ENCODE measurements at regions not wholly inside any gene's neighbourhood (a gene's known extent, or its start where the extent isn't known, plus 50 kb on each side); places are given as distances from the start of the nearest gene placed in this dataset.

- H3K9me3 ChIP-seq (ENCODE audit: low read length): no peaks in the 10 kb centered on the region
- no peak overlapping the region for H3K9ac ChIP-seq (ENCODE audit: low read length)
- no peaks in the 10 kb centered on the region for H3K36me3 ChIP-seq (ENCODE audit: insufficient read depth, low read length)
- H3K4me1 ChIP-seq (ENCODE audit: insufficient read depth, low read length): no peaks in the 10 kb centered on the region
- no peaks in the 10 kb centered on the region for H3K27me3 ChIP-seq (ENCODE audit: control insufficient read depth in 1 of 2, insufficient read depth in 2 of 2, low read length in 2 of 2)
- H3K4me3 ChIP-seq (ENCODE audit: low read depth in 1 of 2, low read length in 2 of 2): no peak overlapping the region
- no peak overlapping the region for H3K27ac ChIP-seq (ENCODE audit: low read depth, low read length)
Measured at GRCh38 chr2:59744436-59744835, 809.0 kb downstream of the BCL11A start.

- Histone ChIP-seq H3K4me3 (ENCODE audit: low read depth in 1 of 2, low read length in 2 of 2) (no peak overlapping the region), H3K9me3 (ENCODE audit: low read length) (no peaks in the 10 kb centered on the region), H3K27ac (ENCODE audit: low read depth, low read length) (no peak overlapping the region), H3K27me3 (ENCODE audit: control insufficient read depth in 1 of 2, insufficient read depth in 2 of 2, low read length in 2 of 2) (no peaks in the 10 kb centered on the region), H3K9ac (ENCODE audit: low read length) (no peak overlapping the region), H3K4me1 (ENCODE audit: insufficient read depth, low read length) (no peaks in the 10 kb centered on the region), H3K36me3 (ENCODE audit: insufficient read depth, low read length) (no peaks in the 10 kb centered on the region)
Measured at GRCh38 chr2:59741840-59742239, 811.6 kb downstream of the BCL11A start.

- Histone ChIP-seq H3K4me3 (ENCODE audit: low read depth in 1 of 2, low read length in 2 of 2) (no peak overlapping the region), H3K4me1 (ENCODE audit: insufficient read depth, low read length) (no peaks in the 10 kb centered on the region), H3K9me3 (ENCODE audit: low read length) (no peaks in the 10 kb centered on the region), H3K36me3 (ENCODE audit: insufficient read depth, low read length) (no peaks in the 10 kb centered on the region), H3K27ac (ENCODE audit: low read depth, low read length) (no peak overlapping the region), H3K9ac (ENCODE audit: low read length) (no peak overlapping the region), H3K27me3 (ENCODE audit: control insufficient read depth in 1 of 2, insufficient read depth in 2 of 2, low read length in 2 of 2) (no peaks in the 10 kb centered on the region)
Measured at GRCh38 chr2:59739166-59739565, 814.3 kb downstream of the BCL11A start.

- Histone ChIP-seq H3K4me1 (ENCODE audit: insufficient read depth, low read length) (peaks cover 6% of the 10 kb centered on the region), H3K4me3 (ENCODE audit: low read depth in 1 of 2, low read length in 2 of 2) (no peak overlapping the region), H3K9me3 (ENCODE audit: low read length) (no peaks in the 10 kb centered on the region), H3K27me3 (ENCODE audit: control insufficient read depth in 1 of 2, insufficient read depth in 2 of 2, low read length in 2 of 2) (no peaks in the 10 kb centered on the region), H3K27ac (ENCODE audit: low read depth, low read length) (no peak overlapping the region), H3K9ac (ENCODE audit: low read length) (no peak overlapping the region), H3K36me3 (ENCODE audit: insufficient read depth, low read length) (no peaks in the 10 kb centered on the region)
Measured at GRCh38 chr2:59737299-59737698, 816.2 kb downstream of the BCL11A start.

- Histone ChIP-seq H3K4me3 (ENCODE audit: low read depth in 1 of 2, low read length in 2 of 2) (no peak overlapping the region), H3K9ac (ENCODE audit: low read length) (no peak overlapping the region), H3K4me1 (ENCODE audit: insufficient read depth, low read length) (peaks cover 6% of the 10 kb centered on the region), H3K9me3 (ENCODE audit: low read length) (no peaks in the 10 kb centered on the region), H3K36me3 (ENCODE audit: insufficient read depth, low read length) (no peaks in the 10 kb centered on the region), H3K27ac (ENCODE audit: low read depth, low read length) (no peak overlapping the region), H3K27me3 (ENCODE audit: control insufficient read depth in 1 of 2, insufficient read depth in 2 of 2, low read length in 2 of 2) (no peaks in the 10 kb centered on the region)
Measured at GRCh38 chr2:59734743-59735142, 818.7 kb downstream of the BCL11A start.

GRCh38 chr2:59733970-59734369 is 819.5 kb downstream of the BCL11A start:
- no peak overlapping the region for H3K9ac ChIP-seq (ENCODE audit: low read length)
- H3K27ac ChIP-seq (ENCODE audit: low read depth, low read length): no peak overlapping the region
- no peaks in the 10 kb centered on the region for H3K36me3 ChIP-seq (ENCODE audit: insufficient read depth, low read length)
- H3K27me3 ChIP-seq (ENCODE audit: control insufficient read depth in 1 of 2, insufficient read depth in 2 of 2, low read length in 2 of 2): no peaks in the 10 kb centered on the region
- no peak overlapping the region for H3K4me3 ChIP-seq (ENCODE audit: low read depth in 1 of 2, low read length in 2 of 2)
- no peaks in the 10 kb centered on the region for H3K9me3 ChIP-seq (ENCODE audit: low read length)
- peaks cover 6% of the 10 kb centered on the region for H3K4me1 ChIP-seq (ENCODE audit: insufficient read depth, low read length)

- peaks cover 6% of the 10 kb centered on the region for H3K4me1 ChIP-seq (ENCODE audit: insufficient read depth, low read length)
- H3K4me3 ChIP-seq (ENCODE audit: low read depth in 1 of 2, low read length in 2 of 2): no peak overlapping the region
Measured at GRCh38 chr2:59733567-59733930, 819.9 kb downstream of the BCL11A start.

GRCh38 chr2:59732871-59733566 is 820.4 kb downstream of the BCL11A start:
- Histone ChIP-seq H3K4me3 (ENCODE audit: low read depth in 1 of 2, low read length in 2 of 2) (no peak overlapping the region), H3K4me1 (ENCODE audit: insufficient read depth, low read length) (peaks cover 6% of the 10 kb centered on the region), H3K9ac (ENCODE audit: low read length) (no peak overlapping the region), H3K9me3 (ENCODE audit: low read length) (no peaks in the 10 kb centered on the region), H3K27ac (ENCODE audit: low read depth, low read length) (no peak overlapping the region), H3K27me3 (ENCODE audit: control insufficient read depth in 1 of 2, insufficient read depth in 2 of 2, low read length in 2 of 2) (no peaks in the 10 kb centered on the region), H3K36me3 (ENCODE audit: insufficient read depth, low read length) (no peaks in the 10 kb centered on the region)

More at GRCh38 chr2:59733567-59733930, 819.9 kb downstream of the BCL11A start:
- no peak overlapping the region for H3K27ac ChIP-seq (ENCODE audit: low read depth, low read length)
- no peaks in the 10 kb centered on the region for H3K27me3 ChIP-seq (ENCODE audit: control insufficient read depth in 1 of 2, insufficient read depth in 2 of 2, low read length in 2 of 2)
- H3K9me3 ChIP-seq (ENCODE audit: low read length): no peaks in the 10 kb centered on the region
- H3K36me3 ChIP-seq (ENCODE audit: insufficient read depth, low read length): no peaks in the 10 kb centered on the region
- H3K9ac ChIP-seq (ENCODE audit: low read length): no peak overlapping the region

GRCh38 chr2:59727121-59727590 is 826.3 kb downstream of the BCL11A start:
- Histone ChIP-seq H3K9me3 (ENCODE audit: low read length) (no peaks in the 10 kb centered on the region), H3K27me3 (ENCODE audit: control insufficient read depth in 1 of 2, insufficient read depth in 2 of 2, low read length in 2 of 2) (no peaks in the 10 kb centered on the region)

GRCh38 chr2:59726228-59727120 is 827.0 kb downstream of the BCL11A start:
- Histone ChIP-seq H3K4me1 (ENCODE audit: insufficient read depth, low read length) (no peaks in the 10 kb centered on the region), H3K27me3 (ENCODE audit: control insufficient read depth in 1 of 2, insufficient read depth in 2 of 2, low read length in 2 of 2) (no peaks in the 10 kb centered on the region), H3K27ac (ENCODE audit: low read depth, low read length) (no peak overlapping the region), H3K36me3 (ENCODE audit: insufficient read depth, low read length) (no peaks in the 10 kb centered on the region), H3K4me3 (ENCODE audit: low read depth in 1 of 2, low read length in 2 of 2) (no peak overlapping the region), H3K9ac (ENCODE audit: low read length) (no peak overlapping the region), H3K9me3 (ENCODE audit: low read length) (no peaks in the 10 kb centered on the region)

More at GRCh38 chr2:59727121-59727590, 826.3 kb downstream of the BCL11A start:
- Histone ChIP-seq H3K4me3 (ENCODE audit: low read depth in 1 of 2, low read length in 2 of 2) (no peak overlapping the region), H3K9ac (ENCODE audit: low read length) (no peak overlapping the region), H3K36me3 (ENCODE audit: insufficient read depth, low read length) (no peaks in the 10 kb centered on the region), H3K4me1 (ENCODE audit: insufficient read depth, low read length) (no peaks in the 10 kb centered on the region), H3K27ac (ENCODE audit: low read depth, low read length) (no peak overlapping the region)

GRCh38 chr2:59724746-59725145 is 828.7 kb downstream of the BCL11A start:
- Histone ChIP-seq H3K9ac (ENCODE audit: low read length) (no peak overlapping the region), H3K9me3 (ENCODE audit: low read length) (no peaks in the 10 kb centered on the region), H3K36me3 (ENCODE audit: insufficient read depth, low read length) (no peaks in the 10 kb centered on the region), H3K4me3 (ENCODE audit: low read depth in 1 of 2, low read length in 2 of 2) (no peak overlapping the region), H3K27me3 (ENCODE audit: control insufficient read depth in 1 of 2, insufficient read depth in 2 of 2, low read length in 2 of 2) (no peaks in the 10 kb centered on the region), H3K27ac (ENCODE audit: low read depth, low read length) (no peak overlapping the region), H3K4me1 (ENCODE audit: insufficient read depth, low read length) (no peaks in the 10 kb centered on the region)

Measured in muscle layer of colon (tissue), 2 donors.